ENCODE measurements at regions not wholly inside any gene's neighbourhood (a gene's known extent, or its start where the extent isn't known, plus 50 kb on each side); places are given as distances from the start of the nearest gene placed in this dataset.

- DNase-seq (ENCODE audit: extremely low read depth in 1 of 2, low read depth in 1 of 2) = no peak
These were observed 1307.3 kb downstream of the C4orf33 start for GRCh38 chr4:130403221-130403620.

GRCh38 chr4:130416228-130416627, 1320.3 kb downstream of the C4orf33 start:
- DNase-seq (ENCODE audit: extremely low read depth in 1 of 2, low read depth in 1 of 2) = no peak

GRCh38 chr4:130419211-130419975, 1323.4 kb downstream of the C4orf33 start:
- no peak for DNase-seq (ENCODE audit: extremely low read depth in 1 of 2, low read depth in 1 of 2)

GRCh38 chr4:130422261-130422660, 1326.3 kb downstream of the C4orf33 start:
- DNase-seq (ENCODE audit: extremely low read depth in 1 of 2, low read depth in 1 of 2) = no peak

- no peak for DNase-seq (ENCODE audit: extremely low read depth in 1 of 2, low read depth in 1 of 2)
These were observed 1328.3 kb downstream of the C4orf33 start for GRCh38 chr4:130424211-130424610.

- no peak for DNase-seq (ENCODE audit: extremely low read depth in 1 of 2, low read depth in 1 of 2)
These were observed 1336.3 kb downstream of the C4orf33 start for GRCh38 chr4:130432289-130432688.

- DNase-seq (ENCODE audit: extremely low read depth in 1 of 2, low read depth in 1 of 2) = no peak
These were observed 1353.8 kb downstream of the C4orf33 start for GRCh38 chr4:130449741-130450140.

GRCh38 chr4:130468340-130468739, 1372.4 kb downstream of the C4orf33 start:
- DNase-seq (ENCODE audit: extremely low read depth in 1 of 2, low read depth in 1 of 2) = no peak

- no peak for DNase-seq (ENCODE audit: extremely low read depth in 1 of 2, low read depth in 1 of 2)
These were observed 1382.5 kb downstream of the C4orf33 start for GRCh38 chr4:130478406-130478805.

- no peak for DNase-seq (ENCODE audit: extremely low read depth in 1 of 2, low read depth in 1 of 2)
These were observed 1383.1 kb downstream of the C4orf33 start for GRCh38 chr4:130479020-130479419.

GRCh38 chr4:130479674-130480073, 1383.7 kb downstream of the C4orf33 start:
- DNase-seq (ENCODE audit: extremely low read depth in 1 of 2, low read depth in 1 of 2) = no peak

GRCh38 chr4:130484826-130485225, 1388.9 kb downstream of the C4orf33 start:
- DNase-seq (ENCODE audit: extremely low read depth in 1 of 2, low read depth in 1 of 2) = no peak

- DNase-seq (ENCODE audit: extremely low read depth in 1 of 2, low read depth in 1 of 2) = no peak
These were observed 1389.4 kb downstream of the C4orf33 start for GRCh38 chr4:130485371-130485770.

- DNase-seq (ENCODE audit: extremely low read depth in 1 of 2, low read depth in 1 of 2) = no peak
These were observed 1390.2 kb downstream of the C4orf33 start for GRCh38 chr4:130486186-130486585.

GRCh38 chr4:130486841-130487240, 1390.9 kb downstream of the C4orf33 start:
- no peak for DNase-seq (ENCODE audit: extremely low read depth in 1 of 2, low read depth in 1 of 2)

- DNase-seq (ENCODE audit: extremely low read depth in 1 of 2, low read depth in 1 of 2) = no peak
These were observed 1414.7 kb downstream of the C4orf33 start for GRCh38 chr4:130510661-130511060.

- DNase-seq (ENCODE audit: extremely low read depth in 1 of 2, low read depth in 1 of 2) = no peak
These were observed 1415.8 kb downstream of the C4orf33 start for GRCh38 chr4:130511776-130512175.

GRCh38 chr4:130524057-130524456, 1428.1 kb downstream of the C4orf33 start:
- no peak for DNase-seq (ENCODE audit: extremely low read depth in 1 of 2, low read depth in 1 of 2)

- DNase-seq (ENCODE audit: extremely low read depth in 1 of 2, low read depth in 1 of 2) = no peak
These were observed 1434.6 kb downstream of the C4orf33 start for GRCh38 chr4:130530505-130530904.

- no peak for DNase-seq (ENCODE audit: extremely low read depth in 1 of 2, low read depth in 1 of 2)
These were observed 1438.7 kb downstream of the C4orf33 start for GRCh38 chr4:130534651-130535050.

GRCh38 chr4:130542953-130543352, 1447.0 kb downstream of the C4orf33 start:
- no peak for DNase-seq (ENCODE audit: extremely low read depth in 1 of 2, low read depth in 1 of 2)

GRCh38 chr4:130545171-130545570, 1449.2 kb downstream of the C4orf33 start:
- no peak for DNase-seq (ENCODE audit: extremely low read depth in 1 of 2, low read depth in 1 of 2)

GRCh38 chr4:130545596-130545995, 1449.6 kb downstream of the C4orf33 start:
- DNase-seq (ENCODE audit: extremely low read depth in 1 of 2, low read depth in 1 of 2) = no peak

All from activated CD8-positive, alpha-beta memory T cell treated with anti-CD3 and anti-CD28 coated beads for 1 hour (primary cell).